Esophagus squamous epithelium (tissue), 5 donors: ENCODE measurements at regions not wholly inside any gene's neighbourhood (a gene's known extent, or its start where the extent isn't known, plus 50 kb on each side); places are given as distances from the start of the nearest gene placed in this dataset.

Experiments
- DNase-seq: peaks from one replicate; lab custom pipeline; 2025; lab: John Stamatoyannopoulos, UW
- H3K27ac ChIP-seq, 4 donors: fragments of 200-600 bp; sonication (generic); one replicate each; pipeline ENCODE4 v1.5.1; 2016 to 2019; ENCODE audit warnings: mild to moderate bottlenecking in 1 of 4
- H3K27me3 ChIP-seq, 4 donors: fragments of 200-600 bp; sonication (generic); 1 replicate in 3 of 4; 2 replicates in 1 of 4; pipeline versions ENCODE4 v1.5.1 to v1.6.0; 2017 to 2021; ENCODE audit warnings: antibody characterized with exemption in 1 of 4
- H3K36me3 ChIP-seq, 3 donors: fragments of 200-600 bp; sonication (generic); one replicate each; pipeline ENCODE4 v1.5.1; 2016 to 2019
- H3K4me1 ChIP-seq, 3 donors: fragments of 200-600 bp; sonication (generic); one replicate each; pipeline ENCODE4 v1.5.1; 2017 to 2019
- H3K4me3 ChIP-seq, 4 donors: fragments of 200-600 bp; sonication (generic); 1 replicate in 3 of 4; 2 replicates in 1 of 4; pipeline ENCODE4 v1.5.1; 2016 to 2019; ENCODE audit warnings: mild to moderate bottlenecking in 2 of 4, moderate library complexity in 1 of 4
- H3K9me3 ChIP-seq, 3 donors: fragments of 200-600 bp; sonication (generic); one replicate each; pipeline ENCODE4 v1.5.1; 2016 to 2019
- CTCF ChIP-seq, 6 experiments: fragments of 450-650 bp in 4 of 6; fragments of 200-600 bp in 2 of 6; sonication (generic) in 2 of 6; IDR thresholded peaks; one replicate each; pipeline ENCODE4 v1.5.1; 2016 to 2019; ENCODE audit warnings: antibody characterized with exemption in 6 of 6, mild to moderate bottlenecking in 4 of 6, moderate library complexity in 4 of 6
- POLR2A ChIP-seq, 4 donors: fragments of 450-650 bp; IDR thresholded peaks; one replicate each; pipeline ENCODE4 v1.6.1; 2017; ENCODE audit warnings: antibody characterized with exemption in 4 of 4, mild to moderate bottlenecking in 4 of 4, moderate library complexity in 3 of 4
- WGBS, 2 donors: methylation state at CpG; one replicate each; pipeline ENCODE4 v1.1.5; 2018; 5-methylcytosine and 5-hydroxymethylcytosine counted together
- intact Hi-C: fragments of 100-400 bp; cut with DNase I; formaldehyde crosslinking; loops from one replicate; pipeline ENCODE4 v1.15.0; 2022
- donor health status: DM: yes; HTN: yes; CAD: no.

GRCh38 chr16:51445250-51445649 is 294.2 kb upstream of the SALL1 start:
- H3K27me3 ChIP-seq: peaks cover 0 to 21% (median 0%) of the 10 kb centered on the region in 4 donors
- no peak for DNase-seq
- H3K4me3 ChIP-seq: no peak overlapping the region
- TF ChIP-seq CTCF (IDR thresholded peaks at IDR 0.05) (no peak), POLR2A (IDR thresholded peaks at IDR 0.05) (no peak)
- intact Hi-C loops: no loop called here
- no peaks in the 10 kb centered on the region for H3K36me3 ChIP-seq
- WGBS, 2 donors: 56 to 73% methylated on average over 4 of the region's 4 CpGs
- H3K4me1 ChIP-seq: no peaks in the 10 kb centered on the region
- no peaks in the 10 kb centered on the region for H3K9me3 ChIP-seq
- no peak overlapping the region for H3K27ac ChIP-seq

GRCh38 chr16:51443934-51444333 is 292.9 kb upstream of the SALL1 start:
- H3K9me3 ChIP-seq: no peaks in the 10 kb centered on the region
- H3K36me3 ChIP-seq: no peaks in the 10 kb centered on the region
- H3K4me3 ChIP-seq: no peak overlapping the region
- intact Hi-C loops: no loop called here
- H3K4me1 ChIP-seq: no peaks in the 10 kb centered on the region
- peaks cover 0 to 33% (median 0%) of the 10 kb centered on the region in 4 donors for H3K27me3 ChIP-seq
- TF ChIP-seq CTCF (IDR thresholded peaks at IDR 0.05) (no peak), POLR2A (IDR thresholded peaks at IDR 0.05) (no peak)
- H3K27ac ChIP-seq: no peak overlapping the region
- no peak for DNase-seq
- 75 to 80% methylated on average over 1 of the region's 1 CpG for WGBS, 2 donors

GRCh38 chr16:51442141-51442870 is 291.2 kb upstream of the SALL1 start:
- DNase-seq: no peak
- H3K9me3 ChIP-seq: no peaks in the 10 kb centered on the region
- peaks cover 0 to 45% (median 0%) of the 10 kb centered on the region in 4 donors for H3K27me3 ChIP-seq
- no peaks in the 10 kb centered on the region for H3K36me3 ChIP-seq
- TF ChIP-seq POLR2A (IDR thresholded peaks at IDR 0.05) (no peak), CTCF (IDR thresholded peaks at IDR 0.05) (no peak)
- no peaks in the 10 kb centered on the region for H3K4me1 ChIP-seq
- no peak overlapping the region for H3K27ac ChIP-seq
- intact Hi-C loops: no loop called here
- H3K4me3 ChIP-seq: no peak overlapping the region
- WGBS, 2 donors: 68 to 78% methylated on average over 8 of the region's 8 CpGs

- intact Hi-C loops: no loop called here
- no peaks in the 10 kb centered on the region for H3K9me3 ChIP-seq
- peaks cover 0 to 45% (median 0%) of the 10 kb centered on the region in 4 donors for H3K27me3 ChIP-seq
- 15 to 18% methylated on average over 14 of the region's 14 CpGs for WGBS, 2 donors
- TF ChIP-seq CTCF (IDR thresholded peaks at IDR 0.05): no peak
- TF ChIP-seq POLR2A (IDR thresholded peaks at IDR 0.05): no peak
- DNase-seq: no peak
- no peaks in the 10 kb centered on the region for H3K36me3 ChIP-seq
- H3K27ac ChIP-seq: no peak overlapping the region
- no peaks in the 10 kb centered on the region for H3K4me1 ChIP-seq
- no peak overlapping the region for H3K4me3 ChIP-seq
These were observed 289.2 kb upstream of the SALL1 start for GRCh38 chr16:51440131-51440889.

- Histone ChIP-seq H3K27ac (no peak overlapping the region), H3K27me3 (peaks cover 0 to 45% (median 0%) of the 10 kb centered on the region in 4 donors), H3K36me3 (no peaks in the 10 kb centered on the region), H3K4me3 (no peak overlapping the region), H3K9me3 (no peaks in the 10 kb centered on the region), H3K4me1 (no peaks in the 10 kb centered on the region)
- TF ChIP-seq POLR2A (IDR thresholded peaks at IDR 0.05) (no peak), CTCF (IDR thresholded peaks at IDR 0.05) (no peak)
- no peak for DNase-seq
- intact Hi-C loops: no loop called here
- WGBS, 2 donors: 43 to 60% methylated on average over 5 of the region's 5 CpGs
These were observed 288.2 kb upstream of the SALL1 start for GRCh38 chr16:51439271-51439670.
